ENCODE measurements at regions not wholly inside any gene's neighbourhood (a gene's known extent, or its start where the extent isn't known, plus 50 kb on each side); places are given as distances from the start of the nearest gene placed in this dataset.

DNA sequence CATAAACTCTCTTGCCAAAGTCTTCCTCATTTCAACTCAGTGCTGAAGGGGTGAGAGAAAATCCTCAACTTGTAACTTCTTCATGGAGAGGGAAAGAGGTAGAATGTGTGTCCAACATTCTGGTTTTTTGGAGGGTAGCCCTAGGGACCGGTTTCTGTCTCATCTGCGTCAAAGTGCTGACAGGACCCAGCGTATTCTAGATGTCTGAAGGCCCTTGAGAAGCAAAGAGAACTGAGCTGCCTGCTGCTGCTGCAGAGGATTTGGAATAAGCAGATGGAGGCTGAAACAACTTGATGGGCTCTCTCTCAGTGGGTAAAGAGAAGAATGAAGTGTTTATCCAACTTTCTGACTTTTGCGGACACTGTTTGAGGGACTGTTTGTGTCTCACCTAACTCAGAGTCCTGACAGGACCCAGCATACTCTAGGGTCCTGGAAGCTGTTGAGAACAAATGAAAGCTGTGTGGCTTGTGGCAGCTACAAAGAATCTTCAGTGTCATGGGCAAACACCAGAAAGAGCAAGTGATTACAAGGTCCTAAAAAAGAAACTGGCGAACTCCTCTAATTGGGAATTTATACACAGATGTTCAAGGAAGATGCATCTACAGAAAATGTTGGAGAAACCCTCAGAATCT, 174.4 kb downstream of the SI start:
- no peaks in the 10 kb centered on the region for H3K9me2 ChIP-seq (ENCODE audit: low read depth, low read length)
- no peaks in the 10 kb centered on the region for H3K27me3 ChIP-seq (ENCODE audit: insufficient read depth, low read length)
- no peak overlapping the region for H3K4me3 ChIP-seq (ENCODE audit: low read depth, low read length, poor library complexity, severe bottlenecking)
- no peaks in the 10 kb centered on the region for H3K4me1 ChIP-seq (ENCODE audit: insufficient read depth, low read length, severe bottlenecking)
- H3K9me3 ChIP-seq (ENCODE audit: low read length), result no peaks in the 10 kb centered on the region
- no peak overlapping the region for H3K4me2 ChIP-seq (ENCODE audit: low read length)
- no peaks in the 10 kb centered on the region for H3K36me3 ChIP-seq (ENCODE audit: insufficient read depth, low read length)
- H3K9ac ChIP-seq (ENCODE audit: low read length), result no peak overlapping the region
- no peaks in the 10 kb centered on the region for H4K20me1 ChIP-seq (ENCODE audit: insufficient read depth, low read length)
- no peaks in the 10 kb centered on the region for H3F3A ChIP-seq (ENCODE audit: insufficient read depth, low read length)
- no peaks in the 10 kb centered on the region for H3K79me2 ChIP-seq (ENCODE audit: insufficient read depth, low read length)
- no peak overlapping the region for H2AFZ ChIP-seq (ENCODE audit: low read length)
- TF ChIP-seq, protein P1, sequence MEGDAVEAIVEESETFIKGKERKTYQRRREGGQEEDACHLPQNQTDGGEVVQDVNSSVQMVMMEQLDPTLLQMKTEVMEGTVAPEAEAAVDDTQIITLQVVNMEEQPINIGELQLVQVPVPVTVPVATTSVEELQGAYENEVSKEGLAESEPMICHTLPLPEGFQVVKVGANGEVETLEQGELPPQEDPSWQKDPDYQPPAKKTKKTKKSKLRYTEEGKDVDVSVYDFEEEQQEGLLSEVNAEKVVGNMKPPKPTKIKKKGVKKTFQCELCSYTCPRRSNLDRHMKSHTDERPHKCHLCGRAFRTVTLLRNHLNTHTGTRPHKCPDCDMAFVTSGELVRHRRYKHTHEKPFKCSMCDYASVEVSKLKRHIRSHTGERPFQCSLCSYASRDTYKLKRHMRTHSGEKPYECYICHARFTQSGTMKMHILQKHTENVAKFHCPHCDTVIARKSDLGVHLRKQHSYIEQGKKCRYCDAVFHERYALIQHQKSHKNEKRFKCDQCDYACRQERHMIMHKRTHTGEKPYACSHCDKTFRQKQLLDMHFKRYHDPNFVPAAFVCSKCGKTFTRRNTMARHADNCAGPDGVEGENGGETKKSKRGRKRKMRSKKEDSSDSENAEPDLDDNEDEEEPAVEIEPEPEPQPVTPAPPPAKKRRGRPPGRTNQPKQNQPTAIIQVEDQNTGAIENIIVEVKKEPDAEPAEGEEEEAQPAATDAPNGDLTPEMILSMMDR (IDR thresholded peaks at IDR 0.05; ENCODE audit: low read length), result no peak
- TF ChIP-seq EZH2 (IDR thresholded peaks at IDR 0.05; ENCODE audit: borderline replicate concordance, low read length), result no peak
- no peak overlapping the region for H3K27ac ChIP-seq (ENCODE audit: low read depth, low read length, poor library complexity, severe bottlenecking)

DNA sequence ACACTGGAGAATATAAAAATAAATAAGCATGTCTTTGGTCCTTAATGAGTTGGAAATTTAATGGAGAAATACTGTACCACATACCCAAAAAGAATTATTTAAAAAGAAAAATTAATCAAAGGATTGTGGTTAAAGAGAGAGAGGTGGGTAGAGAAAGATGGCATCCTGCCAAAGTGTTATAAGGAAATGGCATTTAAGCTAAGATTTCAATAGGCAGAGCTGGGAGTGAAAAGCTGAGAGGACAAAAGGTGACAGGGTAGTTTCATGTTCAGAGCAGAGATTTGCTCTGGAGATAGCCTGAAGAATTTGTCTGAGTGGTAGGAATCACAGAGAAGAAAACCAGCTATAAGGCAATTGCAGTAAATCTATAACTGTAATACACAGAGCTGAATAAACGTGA, 181.0 kb downstream of the SI start:
- H3K9ac ChIP-seq (ENCODE audit: low read length), result no peak overlapping the region
- H3F3A ChIP-seq (ENCODE audit: insufficient read depth, low read length), result no peaks in the 10 kb centered on the region
- no peaks in the 10 kb centered on the region for H3K79me2 ChIP-seq (ENCODE audit: insufficient read depth, low read length)
- H3K4me3 ChIP-seq (ENCODE audit: low read depth, low read length, poor library complexity, severe bottlenecking), result no peak overlapping the region
- H3K27ac ChIP-seq (ENCODE audit: low read depth, low read length, poor library complexity, severe bottlenecking), result no peak overlapping the region
- H2AFZ ChIP-seq (ENCODE audit: low read length), result no peak overlapping the region
- no peak for TF ChIP-seq EZH2 (IDR thresholded peaks at IDR 0.05; ENCODE audit: borderline replicate concordance, low read length)
- TF ChIP-seq, protein P1 (IDR thresholded peaks at IDR 0.05; ENCODE audit: low read length), result no peak
- H4K20me1 ChIP-seq (ENCODE audit: insufficient read depth, low read length), result no peaks in the 10 kb centered on the region
- H3K27me3 ChIP-seq (ENCODE audit: insufficient read depth, low read length), result no peaks in the 10 kb centered on the region
- H3K36me3 ChIP-seq (ENCODE audit: insufficient read depth, low read length), result no peaks in the 10 kb centered on the region
- no peaks in the 10 kb centered on the region for H3K9me2 ChIP-seq (ENCODE audit: low read depth, low read length)
- no peaks in the 10 kb centered on the region for H3K4me1 ChIP-seq (ENCODE audit: insufficient read depth, low read length, severe bottlenecking)
- H3K9me3 ChIP-seq (ENCODE audit: low read length), result no peaks in the 10 kb centered on the region
- no peak overlapping the region for H3K4me2 ChIP-seq (ENCODE audit: low read length)

DNA sequence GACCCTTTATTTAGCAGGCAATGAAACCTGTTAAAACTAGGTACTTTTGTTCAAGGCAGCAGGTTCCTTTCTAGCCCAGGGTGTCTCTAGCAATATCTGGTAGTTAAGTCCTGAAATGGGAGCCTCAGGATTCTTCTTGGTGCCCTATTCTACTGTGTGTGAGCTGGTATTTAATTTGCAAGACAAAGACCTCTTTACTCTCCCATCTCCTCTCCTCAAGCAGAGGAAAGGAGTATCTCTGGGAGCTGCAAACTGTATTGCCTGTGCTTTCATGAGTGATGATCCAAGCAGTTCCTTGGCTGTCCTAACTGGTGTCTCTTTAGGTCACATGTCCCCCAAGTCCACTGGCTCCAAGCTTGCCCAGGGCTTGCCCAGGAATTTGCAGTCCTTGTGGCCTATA, 188.2 kb downstream of the SI start:
- no peaks in the 10 kb centered on the region; the same call in 1 of the 2 replicates for H3K9me2 ChIP-seq (ENCODE audit: low read depth, low read length)
- TF ChIP-seq EZH2 (IDR thresholded peaks at IDR 0.05; ENCODE audit: borderline replicate concordance, low read length), result no peak
- TF ChIP-seq, protein P1 (IDR thresholded peaks at IDR 0.05; ENCODE audit: low read length), result no peak

More for the DNA sequence above, 188.2 kb downstream of the SI start:
- H3K9ac ChIP-seq (ENCODE audit: low read length), result no peak overlapping the region
- no peaks in the 10 kb centered on the region for H3K27me3 ChIP-seq (ENCODE audit: insufficient read depth, low read length)
- no peaks in the 10 kb centered on the region for H3K79me2 ChIP-seq (ENCODE audit: insufficient read depth, low read length)
- H3K9me3 ChIP-seq (ENCODE audit: low read length), result no peaks in the 10 kb centered on the region
- no peaks in the 10 kb centered on the region for H4K20me1 ChIP-seq (ENCODE audit: insufficient read depth, low read length)
- H3K4me3 ChIP-seq (ENCODE audit: low read depth, low read length, poor library complexity, severe bottlenecking), result no peak overlapping the region
- no peak overlapping the region for H3K27ac ChIP-seq (ENCODE audit: low read depth, low read length, poor library complexity, severe bottlenecking)
- no peak overlapping the region for H2AFZ ChIP-seq (ENCODE audit: low read length)
- H3K36me3 ChIP-seq (ENCODE audit: insufficient read depth, low read length), result no peaks in the 10 kb centered on the region
- H3K4me2 ChIP-seq (ENCODE audit: low read length), result no peak overlapping the region
- H3K4me1 ChIP-seq (ENCODE audit: insufficient read depth, low read length, severe bottlenecking), result no peaks in the 10 kb centered on the region
- H3F3A ChIP-seq (ENCODE audit: insufficient read depth, low read length), result no peaks in the 10 kb centered on the region
